GM12878 (cell line): ENCODE measurements at regions not wholly inside any gene's neighbourhood (a gene's known extent, or its start where the extent isn't known, plus 50 kb on each side); places are given as distances from the start of the nearest gene placed in this dataset.

Experiments used
- CTCF ChIP-seq, 3 experiments: IDR thresholded peaks in 2 of 3; conservative IDR thresholded peaks in 1 of 3; 2 replicates each; pipeline ENCODE4 v1.5.1; 2011; ENCODE audit warnings: low read depth in 3 of 3, low read length in 3 of 3, mild to moderate bottlenecking in 3 of 3, control low read depth in 2 of 3, moderate library complexity in 2 of 3, inconsistent platforms in 1 of 3, mixed read lengths in 1 of 3; ENCODE audit not compliant: control insufficient read depth in 2 of 3, insufficient read depth in 1 of 3; ENCODE audit errors: extremely low read depth in 1 of 3
- FOS ChIP-seq: IDR thresholded peaks from 3 replicates; pipeline ENCODE4 v1.6.1; 2011; ENCODE audit warnings: borderline replicate concordance; ENCODE audit not compliant: insufficient read length; ENCODE audit errors: extremely low read depth
- MTA3 ChIP-seq: IDR thresholded peaks from 2 replicates; pipeline ENCODE4 v1.6.1; 2012; ENCODE audit warnings: low read length, inconsistent platforms, borderline replicate concordance
- NR2C1 ChIP-seq: fragments of 450-650 bp; IDR thresholded peaks from 2 replicates; pipeline ENCODE4 v1.6.1; 2017; ENCODE audit warnings: antibody characterized with exemption, mild to moderate bottlenecking, moderate library complexity
- REST ChIP-seq: IDR thresholded peaks from 2 replicates; pipeline ENCODE4 v1.6.1; 2012; ENCODE audit warnings: mild to moderate bottlenecking, low read depth, low read length
- RFX5 ChIP-seq: IDR thresholded peaks from 2 replicates; pipeline ENCODE4 v1.6.1; 2011; ENCODE audit warnings: low read depth, low read length, improper control_type of control experiment
- SIN3A ChIP-seq: IDR thresholded peaks from 2 replicates; pipeline ENCODE4 v1.6.1; 2012; ENCODE audit warnings: low read depth, low read length, improper control_type of control experiment
- TARDBP ChIP-seq: IDR thresholded peaks from 2 replicates; pipeline ENCODE4 v1.6.1; 2016; ENCODE audit warnings: borderline replicate concordance
- TBL1XR1 ChIP-seq: IDR thresholded peaks from 2 replicates; pipeline ENCODE4 v1.6.1; 2012; ENCODE audit warnings: low read depth, low read length, improper control_type of control experiment
- WRNIP1 ChIP-seq: IDR thresholded peaks from 2 replicates; pipeline ENCODE4 v1.6.1; 2011; ENCODE audit warnings: low read depth, low read length, improper control_type of control experiment, borderline replicate concordance
- ZBTB33 ChIP-seq: fragments of 450-650 bp; IDR thresholded peaks from 2 replicates; pipeline ENCODE4 v1.6.1; 2017; ENCODE audit warnings: mild to moderate bottlenecking
- ZZZ3 ChIP-seq: IDR thresholded peaks from 2 replicates; pipeline ENCODE4 v1.6.1; 2011; ENCODE audit warnings: low read depth; ENCODE audit not compliant: control insufficient read depth, insufficient read length

- no peak for TF ChIP-seq SIN3A
- TF ChIP-seq CTCF (IDR thresholded peaks at IDR 0.05 in 2 of 3, conservative IDR thresholded peaks at IDR 0.05 in 1 of 3; ENCODE audit: control insufficient read depth in 2 of 3, extremely low read depth in 1 of 3, insufficient read depth in 1 of 3, low read depth in 3 of 3, low read length in 3 of 3), result no peak
- no peak for TF ChIP-seq REST
- TF ChIP-seq TBL1XR1, result no peak
- TF ChIP-seq ZZZ3, result no peak
- TF ChIP-seq WRNIP1, result no peak
- TF ChIP-seq FOS, result no peak
- TF ChIP-seq TARDBP, result no peak
- no peak for TF ChIP-seq NR2C1
- no peak for TF ChIP-seq RFX5
- TF ChIP-seq ZBTB33, result no peak
- no peak for TF ChIP-seq MTA3
Observed at GRCh38 chr18:54712306-54712705, 116.0 kb upstream of the RAB27B start.
